T-helper 2 cell treated with Interferon-gamma antibody and Interleukin-4, amounts not matched to agents 100 ng/mL and 5 ng/mL, for 36 hours (primary cell): ENCODE measurements at regions not wholly inside any gene's neighbourhood (a gene's known extent, or its start where the extent isn't known, plus 50 kb on each side); places are given as distances from the start of the nearest gene placed in this dataset.

Source experiments
- intact Hi-C: fragments of 100-400 bp; cut with micrococcal nuclease; formaldehyde crosslinking; loops from one replicate; pipeline ENCODE4 v1.15.1; 2023

DNA sequence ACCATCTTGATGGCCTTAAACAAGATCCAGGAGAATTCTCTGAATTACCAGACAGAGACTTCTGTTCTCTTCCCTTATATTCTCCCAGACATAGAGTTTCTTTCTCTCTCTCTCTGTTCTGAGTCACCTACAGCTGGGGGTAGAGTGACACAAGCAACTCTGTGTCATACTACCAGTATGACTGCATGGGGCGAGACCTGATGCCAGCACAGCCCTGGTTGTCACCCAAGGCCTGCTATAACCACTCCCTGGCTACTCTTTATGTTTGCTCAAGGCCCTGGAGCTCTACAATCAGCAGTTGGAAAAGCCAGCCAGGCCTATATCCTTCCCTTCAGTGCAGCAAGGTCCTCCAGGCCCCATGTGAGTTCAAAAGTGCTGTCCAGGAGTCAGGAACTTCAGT lies 114.2 kb upstream of the TENT5D start:
- intact Hi-C loops = no loop called here

DNA sequence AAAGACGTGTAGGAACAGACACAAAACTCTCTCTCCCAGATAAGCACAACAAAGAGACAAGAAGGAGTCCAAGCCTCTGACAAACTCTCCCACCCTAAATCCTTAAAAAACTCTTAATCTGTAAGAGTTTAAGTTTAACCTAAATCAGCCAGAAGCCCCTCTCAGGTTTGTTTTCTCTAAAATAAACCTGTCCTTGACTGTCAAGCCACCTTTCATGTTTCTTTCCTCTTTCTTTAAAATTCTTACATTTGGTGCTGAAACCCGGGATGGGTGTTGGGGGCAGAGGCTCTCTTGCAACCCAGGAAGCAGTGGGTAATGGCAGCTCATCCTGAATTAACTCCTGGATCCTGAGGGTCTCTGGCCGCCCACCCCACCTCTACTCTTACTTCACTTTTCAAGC lies 107.8 kb upstream of the TENT5D start:
- intact Hi-C loops = no loop called here

DNA sequence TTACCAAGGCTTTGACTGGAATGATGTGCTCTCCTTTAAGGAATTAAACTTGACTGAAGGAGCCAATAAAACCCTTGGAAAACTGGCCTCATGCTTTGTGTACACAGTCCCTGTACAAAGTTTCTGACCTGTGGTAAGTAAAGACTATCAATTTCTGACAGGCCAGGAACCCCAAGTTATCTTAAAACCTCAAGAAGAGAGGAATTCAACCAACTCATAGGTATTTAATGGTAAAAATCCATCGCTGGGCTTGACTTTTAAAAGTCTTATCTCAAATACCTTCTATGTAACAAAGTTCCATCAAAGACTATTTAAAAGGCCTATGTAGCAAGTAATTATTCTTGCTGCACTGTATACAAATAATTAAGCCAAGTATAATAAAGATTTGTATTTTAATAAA lies 103.7 kb upstream of the TENT5D start:
- intact Hi-C loops = no loop called here

DNA sequence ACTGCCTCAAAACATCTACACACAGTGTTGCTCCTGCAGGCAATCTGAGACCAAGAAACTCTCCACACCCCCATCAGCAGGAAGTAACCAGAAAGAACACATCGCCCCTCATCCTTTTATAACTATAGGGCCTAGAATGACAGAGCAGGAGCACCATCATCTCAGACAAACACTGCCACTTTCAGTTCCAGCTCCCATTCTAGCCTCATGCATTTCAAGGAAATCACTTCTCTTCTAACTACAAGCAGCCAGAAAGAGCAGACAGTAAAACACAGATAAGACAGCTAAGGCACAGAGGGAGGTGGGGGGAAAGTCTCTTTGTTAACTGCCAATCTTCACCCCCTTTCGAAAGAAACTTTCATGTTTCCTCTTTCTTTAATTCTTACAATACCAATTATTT lies 102.6 kb upstream of the TENT5D start:
- intact Hi-C loops = no loop called here

DNA sequence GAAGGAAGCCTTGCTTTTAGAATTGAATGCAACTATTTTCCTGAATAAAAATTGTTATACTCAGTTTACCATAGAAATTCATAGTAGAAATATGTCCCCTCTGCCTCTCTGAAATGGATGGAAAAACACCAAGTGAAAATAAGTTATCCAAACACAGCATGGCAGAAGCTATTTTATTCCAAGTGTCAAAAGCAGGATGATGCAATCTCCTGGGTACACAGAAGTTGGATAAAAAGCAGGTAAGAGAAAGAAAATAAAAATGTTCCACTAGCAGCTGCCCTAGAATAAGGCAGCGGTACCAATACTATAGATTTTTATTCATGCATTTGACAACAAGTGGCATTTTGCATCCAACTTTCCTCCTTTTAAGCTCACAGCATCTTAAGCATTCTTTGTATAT lies 89.0 kb upstream of the TENT5D start:
- intact Hi-C loops = no loop called here

DNA sequence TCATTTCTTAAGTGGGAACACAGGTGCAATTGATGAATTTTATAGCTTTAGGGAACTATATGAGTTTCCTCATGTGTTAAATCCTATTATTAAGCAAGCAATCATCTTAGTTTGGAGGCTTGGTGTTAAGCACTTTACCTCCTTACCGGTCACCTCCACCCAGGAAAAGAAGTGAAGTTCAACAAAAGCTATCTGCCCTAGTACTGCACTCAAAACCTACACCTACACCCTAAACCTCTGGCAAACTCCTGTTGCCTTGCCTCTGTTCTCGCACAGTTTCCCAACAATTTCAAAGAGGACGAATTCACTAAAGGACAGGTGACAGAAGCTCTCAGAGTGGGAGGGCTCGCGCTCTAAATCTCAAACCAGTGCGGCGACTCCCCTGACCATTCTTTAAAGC lies 85.7 kb upstream of the TENT5D start:
- intact Hi-C loops = no loop called here

DNA sequence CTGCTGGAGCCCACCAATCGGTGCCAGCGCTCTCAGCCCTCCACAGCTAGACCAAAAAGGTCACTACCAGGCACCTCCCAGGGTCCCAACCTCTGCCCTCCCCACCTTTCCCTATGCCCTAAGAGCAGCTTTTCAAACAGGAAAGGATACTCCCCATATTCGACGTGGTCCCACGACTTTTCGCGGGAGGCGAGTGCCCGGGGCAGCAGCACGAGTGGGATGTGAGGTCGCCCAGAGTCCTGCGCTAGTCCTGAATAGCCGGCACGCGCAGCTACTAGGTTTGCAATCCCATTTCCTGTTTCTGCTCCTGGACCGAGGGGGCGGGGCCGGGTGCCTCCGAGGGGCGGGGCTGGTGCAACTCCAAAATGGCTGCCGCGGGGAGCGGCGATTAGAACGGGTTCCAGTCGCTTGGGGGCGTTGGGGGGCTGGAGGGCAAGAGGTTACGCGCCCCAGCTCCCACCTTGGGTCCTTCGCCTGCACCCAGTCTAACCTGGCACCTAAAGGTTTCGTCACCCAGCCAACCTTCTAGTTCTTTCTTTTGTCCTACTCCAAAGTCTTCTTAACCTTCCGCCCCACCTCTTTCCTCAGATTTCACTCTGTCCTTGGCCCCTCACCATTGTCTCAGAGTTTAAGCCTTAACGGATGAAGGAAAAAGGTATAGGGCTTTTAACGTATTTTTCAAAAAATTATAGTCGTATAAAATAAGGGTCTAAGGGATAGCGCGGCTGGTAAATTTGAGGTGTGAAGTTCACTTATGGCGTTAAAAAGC lies 85.0 kb upstream of the TENT5D start:
- intact Hi-C loops = no loop called here

DNA sequence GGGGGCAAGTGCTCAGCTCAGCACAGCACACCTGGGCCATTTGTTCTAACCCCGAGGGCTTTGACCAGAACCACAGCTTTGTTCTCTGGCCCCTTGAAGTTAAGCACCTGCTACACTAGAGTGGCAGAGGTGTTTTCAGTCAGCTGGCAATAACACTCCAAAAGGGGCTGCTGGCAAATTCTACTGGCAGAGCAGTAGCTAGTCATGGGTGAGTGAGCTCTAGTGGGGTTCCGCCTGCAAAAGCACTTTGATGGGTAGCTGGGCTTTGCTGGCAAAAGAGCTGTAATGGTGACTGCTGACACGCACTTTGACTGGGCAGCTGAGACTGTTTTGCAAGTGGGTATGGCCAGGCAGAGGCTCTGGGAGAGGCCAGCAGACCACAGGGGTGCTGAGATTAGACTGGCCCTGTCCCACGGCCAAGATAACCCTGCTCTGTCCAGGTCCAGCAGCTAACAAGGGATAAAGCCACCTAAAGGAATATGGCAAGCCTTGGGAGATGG lies 65.2 kb upstream of the TENT5D start:
- intact Hi-C loops = no loop called here
